ENCODE measurements at regions not wholly inside any gene's neighbourhood (a gene's known extent, or its start where the extent isn't known, plus 50 kb on each side); places are given as distances from the start of the nearest gene placed in this dataset.

DNA sequence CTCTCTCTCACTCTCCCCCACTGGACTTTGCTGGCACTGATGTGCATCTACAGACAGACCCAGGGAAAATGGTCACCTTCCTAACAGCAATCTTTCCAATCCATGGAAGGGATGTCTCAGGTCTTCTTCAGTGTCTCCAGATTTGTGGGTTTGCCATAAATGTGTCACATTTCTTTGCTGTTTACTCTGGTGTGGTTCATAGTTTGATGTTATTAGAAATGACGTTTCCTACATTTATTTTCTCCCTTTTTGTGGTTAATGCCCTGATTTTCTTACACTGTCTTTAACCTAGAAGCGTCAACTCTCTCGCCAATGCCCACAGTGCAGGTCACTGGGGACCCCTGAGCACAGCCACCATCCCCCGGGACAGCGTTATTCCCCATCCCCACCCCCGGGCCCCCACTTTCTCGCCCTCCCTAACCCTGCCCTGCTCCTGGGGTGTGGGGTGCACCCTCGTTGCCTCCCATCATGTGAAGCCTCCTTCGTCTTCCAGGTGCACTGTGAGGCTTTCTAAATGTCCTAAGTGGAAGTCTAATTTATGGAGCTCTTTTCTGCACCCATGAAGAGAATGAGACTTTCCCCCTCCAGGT lies 86.5 kb downstream of the YTHDF1 start:
- CTCF ChIA-PET: interaction anchor here (0.7 kb wide), 1 partner anchor 269 kb away, joined by 3 read pairs; no protein-coding TSS in a partner anchor
- BruUV-seq (replicated peaks): no TSS peak
- DNase-seq: no peak
- TF ChIP-seq, protein P1, sequence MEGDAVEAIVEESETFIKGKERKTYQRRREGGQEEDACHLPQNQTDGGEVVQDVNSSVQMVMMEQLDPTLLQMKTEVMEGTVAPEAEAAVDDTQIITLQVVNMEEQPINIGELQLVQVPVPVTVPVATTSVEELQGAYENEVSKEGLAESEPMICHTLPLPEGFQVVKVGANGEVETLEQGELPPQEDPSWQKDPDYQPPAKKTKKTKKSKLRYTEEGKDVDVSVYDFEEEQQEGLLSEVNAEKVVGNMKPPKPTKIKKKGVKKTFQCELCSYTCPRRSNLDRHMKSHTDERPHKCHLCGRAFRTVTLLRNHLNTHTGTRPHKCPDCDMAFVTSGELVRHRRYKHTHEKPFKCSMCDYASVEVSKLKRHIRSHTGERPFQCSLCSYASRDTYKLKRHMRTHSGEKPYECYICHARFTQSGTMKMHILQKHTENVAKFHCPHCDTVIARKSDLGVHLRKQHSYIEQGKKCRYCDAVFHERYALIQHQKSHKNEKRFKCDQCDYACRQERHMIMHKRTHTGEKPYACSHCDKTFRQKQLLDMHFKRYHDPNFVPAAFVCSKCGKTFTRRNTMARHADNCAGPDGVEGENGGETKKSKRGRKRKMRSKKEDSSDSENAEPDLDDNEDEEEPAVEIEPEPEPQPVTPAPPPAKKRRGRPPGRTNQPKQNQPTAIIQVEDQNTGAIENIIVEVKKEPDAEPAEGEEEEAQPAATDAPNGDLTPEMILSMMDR (IDR thresholded peaks at IDR 0.05; ENCODE audit: unreplicated experiment): no peak
- Mint-ChIP-seq H3K9me3 (ENCODE audit: low read depth, unreplicated experiment) (no peaks in the 10 kb centered on the region), H3K36me3 (ENCODE audit: insufficient read depth, unreplicated experiment) (no peaks in the 10 kb centered on the region), H3K4me3 (ENCODE audit: low read depth, unreplicated experiment) (no peak overlapping the region), H3K27ac (ENCODE audit: unreplicated experiment) (no peak overlapping the region), H3K27me3 (ENCODE audit: unreplicated experiment) (peaks cover 33% of the 10 kb centered on the region), H3K4me1 (ENCODE audit: low read depth, unreplicated experiment) (no peaks in the 10 kb centered on the region)
- intact Hi-C loops (cut with micrococcal nuclease; ENCODE audit: unreplicated experiment): no loop called here

DNA sequence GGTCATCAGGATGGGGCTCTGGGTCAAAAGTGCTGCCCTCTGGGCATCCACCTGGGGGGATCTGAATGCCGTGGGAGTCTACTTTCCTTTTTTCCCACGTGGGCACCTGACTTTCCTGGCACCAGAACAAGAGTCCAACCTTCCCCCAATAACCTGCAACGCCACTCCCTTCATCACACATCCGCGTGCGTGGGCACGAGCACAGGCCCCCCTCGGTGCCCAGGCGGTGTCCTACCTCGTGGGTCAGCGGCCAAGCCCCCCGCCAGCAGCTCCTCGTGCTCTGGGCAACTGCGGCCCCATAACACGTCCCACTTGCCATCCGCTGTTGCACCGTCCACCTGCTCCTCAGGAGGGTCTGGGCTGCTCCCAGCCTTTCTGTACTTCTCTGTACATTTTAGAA lies 87.0 kb downstream of the YTHDF1 start:
- Mint-ChIP-seq H3K9me3 (ENCODE audit: low read depth, unreplicated experiment) (no peaks in the 10 kb centered on the region), H3K27me3 (ENCODE audit: unreplicated experiment) (peaks cover 32% of the 10 kb centered on the region), H3K4me1 (ENCODE audit: low read depth, unreplicated experiment) (no peaks in the 10 kb centered on the region), H3K36me3 (ENCODE audit: insufficient read depth, unreplicated experiment) (no peaks in the 10 kb centered on the region), H3K27ac (ENCODE audit: unreplicated experiment) (no peak overlapping the region), H3K4me3 (ENCODE audit: low read depth, unreplicated experiment) (no peak overlapping the region)
- DNase-seq: no peak
- CTCF ChIA-PET: no interaction called here
- BruUV-seq (replicated peaks): no TSS peak
- intact Hi-C loops (cut with micrococcal nuclease; ENCODE audit: unreplicated experiment): no loop called here
- TF ChIP-seq, protein P1 (IDR thresholded peaks at IDR 0.05; ENCODE audit: unreplicated experiment): no peak

DNA sequence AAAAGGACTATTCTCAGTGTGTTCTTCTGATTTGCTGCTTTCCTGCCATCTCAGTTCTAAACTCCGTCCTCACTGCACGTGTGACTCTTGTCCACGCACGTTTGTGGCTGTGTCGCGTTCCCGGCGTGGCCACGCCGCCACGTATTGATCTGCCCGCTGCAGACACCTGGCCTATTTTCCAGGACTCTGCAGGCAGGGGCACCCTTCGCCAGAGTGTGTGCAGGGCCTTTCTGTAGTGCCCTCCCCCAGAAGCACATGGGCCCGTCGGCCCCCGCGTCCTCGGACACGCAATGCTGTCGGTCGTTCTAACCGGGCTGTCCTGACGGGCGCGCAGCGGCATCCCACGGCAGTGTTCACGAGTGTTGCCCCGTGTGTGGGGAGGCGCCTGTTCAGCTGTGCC lies 87.6 kb downstream of the YTHDF1 start:
- no peaks in the 10 kb centered on the region for H3K9me3 Mint-ChIP-seq (ENCODE audit: low read depth, unreplicated experiment)
- TF ChIP-seq, protein P1 (IDR thresholded peaks at IDR 0.05; ENCODE audit: unreplicated experiment): no peak
- H3K4me3 Mint-ChIP-seq (ENCODE audit: low read depth, unreplicated experiment): no peak overlapping the region
- H3K27ac Mint-ChIP-seq (ENCODE audit: unreplicated experiment): no peak overlapping the region
- BruUV-seq (replicated peaks): no TSS peak
- intact Hi-C loops (cut with micrococcal nuclease; ENCODE audit: unreplicated experiment): no loop called here
- no peak for DNase-seq
- no peaks in the 10 kb centered on the region for H3K4me1 Mint-ChIP-seq (ENCODE audit: low read depth, unreplicated experiment)
- CTCF ChIA-PET: interaction anchor here (0.7 kb wide), 1 partner anchor 34 kb away, joined by 4 read pairs; no protein-coding TSS in a partner anchor
- peaks cover 26% of the 10 kb centered on the region for H3K27me3 Mint-ChIP-seq (ENCODE audit: unreplicated experiment)
- H3K36me3 Mint-ChIP-seq (ENCODE audit: insufficient read depth, unreplicated experiment): no peaks in the 10 kb centered on the region

DNA sequence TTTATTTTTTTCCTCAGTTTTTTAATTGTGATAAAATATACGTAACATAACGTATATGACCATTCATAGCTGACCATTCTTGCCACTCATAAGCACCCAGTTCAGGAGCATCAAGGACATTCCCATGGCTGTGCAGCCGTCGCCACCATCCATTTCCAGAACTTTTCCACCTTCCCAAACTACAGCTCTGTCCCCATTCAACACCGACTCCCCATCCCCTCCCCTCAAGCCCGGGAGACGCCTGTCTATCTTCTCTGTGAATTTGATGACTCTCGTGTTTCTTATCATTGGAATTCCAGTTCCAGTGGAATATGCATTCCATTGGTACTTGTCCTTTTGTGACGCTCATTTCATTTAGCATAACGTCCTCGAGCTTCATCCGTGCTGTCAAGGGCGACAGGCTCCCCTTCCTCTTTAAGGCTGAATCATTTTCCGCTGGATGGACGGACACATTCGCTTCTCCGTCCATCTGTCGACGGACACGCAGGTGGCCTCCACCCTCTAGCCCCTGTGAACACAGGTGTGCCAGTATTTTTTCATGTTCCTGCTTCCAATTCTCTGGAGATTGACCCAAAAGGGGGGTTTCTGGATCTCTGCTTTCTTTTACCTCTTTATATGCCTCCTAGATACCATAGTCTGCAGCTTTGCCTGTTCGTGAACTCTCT lies 88.1 kb downstream of the YTHDF1 start:
- Mint-ChIP-seq H3K4me1 (ENCODE audit: low read depth, unreplicated experiment) (no peaks in the 10 kb centered on the region), H3K4me3 (ENCODE audit: low read depth, unreplicated experiment) (no peak overlapping the region), H3K27ac (ENCODE audit: unreplicated experiment) (no peak overlapping the region), H3K9me3 (ENCODE audit: low read depth, unreplicated experiment) (no peaks in the 10 kb centered on the region), H3K36me3 (ENCODE audit: insufficient read depth, unreplicated experiment) (no peaks in the 10 kb centered on the region), H3K27me3 (ENCODE audit: unreplicated experiment) (peaks cover 24% of the 10 kb centered on the region)
- TF ChIP-seq, protein P1 (IDR thresholded peaks at IDR 0.05; ENCODE audit: unreplicated experiment): no peak
- BruUV-seq (replicated peaks): no TSS peak
- CTCF ChIA-PET: interaction anchor here (0.7 kb wide), 1 partner anchor 33 kb away, joined by 4 read pairs; no protein-coding TSS in a partner anchor
- no peak for DNase-seq
- intact Hi-C loops (cut with micrococcal nuclease; ENCODE audit: unreplicated experiment): no loop called here

Measured in Calu3 (cell line).